Neural cell (in vitro differentiated cells): ENCODE measurements at regions not wholly inside any gene's neighbourhood (a gene's known extent, or its start where the extent isn't known, plus 50 kb on each side); places are given as distances from the start of the nearest gene placed in this dataset.

Source experiments
- H2AFZ ChIP-seq: fragments of 200-600, 300-800 bp; sonication (generic), shearing (Covaris generic); 2 replicates; pipeline ENCODE4 v1.6.0; 2014; ENCODE audit warnings: low read depth, mild to moderate bottlenecking, antibody characterized with exemption, low read length, moderate library complexity
- H3F3A ChIP-seq: fragments of 200-600 bp; shearing (Covaris generic); 2 replicates; pipeline ENCODE4 v1.6.1; 2016; ENCODE audit warnings: mild to moderate bottlenecking, moderate library complexity, mixed read lengths, antibody characterized with exemption, low read length; ENCODE audit not compliant: insufficient read depth, poor library complexity, severe bottlenecking
- H3K27ac ChIP-seq: fragments of 200-600, 300-800 bp; sonication (generic), shearing (Covaris generic); 2 replicates; pipeline ENCODE4 v1.5.1; 2014; ENCODE audit warnings: mild to moderate bottlenecking, low read length, moderate library complexity
- H3K27me3 ChIP-seq: fragments of 300-800, 200-600 bp; sonication (generic), shearing (Covaris generic); 2 replicates; pipeline ENCODE4 v1.6.0; 2014; ENCODE audit warnings: mild to moderate bottlenecking, low read depth, low read length, moderate library complexity; ENCODE audit not compliant: insufficient read depth
- H3K36me3 ChIP-seq: fragments of 300-800, 200-600 bp; sonication (generic), shearing (Covaris generic); 2 replicates; pipeline ENCODE4 v1.5.1; 2014; ENCODE audit warnings: mild to moderate bottlenecking, antibody characterized with exemption, low read length, moderate library complexity; ENCODE audit not compliant: insufficient read depth
- H3K4me2 ChIP-seq: fragments of 300-800, 200-600 bp; sonication (generic), shearing (Covaris generic); 2 replicates; pipeline ENCODE4 v1.6.0; 2014; ENCODE audit warnings: mild to moderate bottlenecking, low read length
- H3K4me3 ChIP-seq: fragments of 300-800, 200-600 bp; sonication (generic), shearing (Covaris generic); 2 replicates; pipeline ENCODE4 v1.5.1; 2014; ENCODE audit warnings: mild to moderate bottlenecking, low read length, moderate library complexity
- H3K79me2 ChIP-seq: fragments of 200-600 bp; shearing (Covaris generic); replicated peaks from 2 replicates; pipeline ENCODE4 v1.6.0; 2014; ENCODE audit warnings: mild to moderate bottlenecking, low read length, moderate library complexity; ENCODE audit not compliant: insufficient read depth
- H3K9ac ChIP-seq: fragments of 300-800, 200-600 bp; sonication (generic), shearing (Covaris generic); 2 replicates; pipeline ENCODE4 v1.6.1; 2016; ENCODE audit warnings: mild to moderate bottlenecking, low read length, mixed read lengths
- H3K9me2 ChIP-seq: fragments of 200-600 bp; shearing (Covaris generic); 2 replicates; pipeline ENCODE4 v1.6.1; 2016; ENCODE audit warnings: mild to moderate bottlenecking, low read length, mixed read lengths; ENCODE audit not compliant: insufficient read depth
- H3K9me3 ChIP-seq: fragments of 200-600, 300-800 bp; sonication (generic), shearing (Covaris generic); 2 replicates; pipeline ENCODE4 v1.6.1; 2016; ENCODE audit warnings: mild to moderate bottlenecking, mixed run types, low read length, moderate library complexity, mixed read lengths
- H4K20me1 ChIP-seq: fragments of 200-600 bp; shearing (Covaris generic); 2 replicates; pipeline ENCODE4 v1.6.1; 2016; ENCODE audit warnings: mild to moderate bottlenecking, mixed run types; ENCODE audit not compliant: insufficient read depth
- EP300 ChIP-seq: fragments of 450-650 bp; conservative IDR thresholded peaks from 2 replicates; pipeline ENCODE4 v1.6.1; 2014; ENCODE audit warnings: antibody characterized with exemption, mild to moderate bottlenecking, moderate library complexity; ENCODE audit not compliant: poor library complexity, severe bottlenecking
- EZH2 ChIP-seq: fragments of 200-600, 300-800 bp; shearing (Covaris generic), sonication (generic); IDR thresholded peaks from 2 replicates; pipeline ENCODE4 v1.6.1; 2014; ENCODE audit warnings: antibody characterized with exemption, low read length, borderline replicate concordance, mild to moderate bottlenecking; ENCODE audit not compliant: insufficient read depth, poor library complexity, severe bottlenecking
- MXI1 ChIP-seq: fragments of 450-650 bp; conservative IDR thresholded peaks from 2 replicates; pipeline ENCODE4 v1.6.1; 2014; ENCODE audit warnings: antibody characterized with exemption, mild to moderate bottlenecking; ENCODE audit not compliant: poor library complexity, severe bottlenecking
- POLR2AphosphoS5 ChIP-seq: IDR thresholded peaks from 2 replicates; pipeline ENCODE4 v1.6.1; 2012
- RAD21 ChIP-seq: fragments of 450-650 bp; conservative IDR thresholded peaks from 2 replicates; pipeline ENCODE4 v1.6.1; 2014; ENCODE audit warnings: antibody characterized with exemption, mild to moderate bottlenecking, moderate library complexity
- SMC3 ChIP-seq: fragments of 450-650 bp; conservative IDR thresholded peaks from 2 replicates; pipeline ENCODE4 v1.6.1; 2014; ENCODE audit warnings: antibody characterized with exemption, mild to moderate bottlenecking, moderate library complexity; ENCODE audit not compliant: poor library complexity
- TAF1 ChIP-seq: IDR thresholded peaks from 2 replicates; pipeline ENCODE4 v1.6.1; 2012; ENCODE audit warnings: low read depth
- TF ChIP-seq, protein P1 (sequence below): fragments of 450-650 bp; IDR thresholded peaks from 2 replicates; pipeline ENCODE4 v1.5.1; 2014; ENCODE audit warnings: antibody characterized with exemption, mild to moderate bottlenecking, moderate library complexity; ENCODE audit not compliant: poor library complexity, severe bottlenecking
- TF ChIP-seq, protein P2 (sequence below): IDR thresholded peaks from 2 replicates; pipeline ENCODE4 v1.6.1; 2012; ENCODE audit warnings: borderline replicate concordance

DNA sequence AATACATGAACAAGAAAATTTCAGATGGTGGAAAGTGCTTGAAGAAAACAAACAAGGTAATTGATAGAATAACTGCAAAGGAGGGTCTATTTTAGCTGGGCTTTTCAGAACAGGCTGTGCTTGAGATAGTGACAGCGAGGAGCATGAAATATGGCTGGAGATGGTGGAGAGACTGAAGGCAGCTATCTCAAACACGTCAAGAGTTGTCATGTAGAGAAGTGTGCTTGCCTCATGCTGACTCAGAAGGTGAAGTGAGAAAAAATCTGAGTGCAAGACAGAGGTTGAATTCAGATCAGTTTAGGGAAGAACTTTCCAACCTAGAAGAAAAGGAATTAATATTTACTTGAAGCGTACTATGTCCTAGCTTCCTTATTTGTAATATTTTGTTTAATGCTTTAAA is 115.5 kb upstream of the RANBP3L start:
- no peaks in the 10 kb centered on the region for H3K79me2 ChIP-seq
- H3K9me2 ChIP-seq, result no peaks in the 10 kb centered on the region
- H3K9me3 ChIP-seq, result no peaks in the 10 kb centered on the region
- TF ChIP-seq TAF1, result no peak
- no peak overlapping the region for H3K4me3 ChIP-seq
- no peak overlapping the region for H2AFZ ChIP-seq
- H4K20me1 ChIP-seq, result no peaks in the 10 kb centered on the region
- no peak overlapping the region for H3K9ac ChIP-seq
- H3K27me3 ChIP-seq, result no peaks in the 10 kb centered on the region
- H3F3A ChIP-seq, result no peaks in the 10 kb centered on the region
- H3K27ac ChIP-seq, result no peak overlapping the region
- H3K4me2 ChIP-seq, result no peak overlapping the region
- H3K36me3 ChIP-seq, result no peaks in the 10 kb centered on the region

DNA sequence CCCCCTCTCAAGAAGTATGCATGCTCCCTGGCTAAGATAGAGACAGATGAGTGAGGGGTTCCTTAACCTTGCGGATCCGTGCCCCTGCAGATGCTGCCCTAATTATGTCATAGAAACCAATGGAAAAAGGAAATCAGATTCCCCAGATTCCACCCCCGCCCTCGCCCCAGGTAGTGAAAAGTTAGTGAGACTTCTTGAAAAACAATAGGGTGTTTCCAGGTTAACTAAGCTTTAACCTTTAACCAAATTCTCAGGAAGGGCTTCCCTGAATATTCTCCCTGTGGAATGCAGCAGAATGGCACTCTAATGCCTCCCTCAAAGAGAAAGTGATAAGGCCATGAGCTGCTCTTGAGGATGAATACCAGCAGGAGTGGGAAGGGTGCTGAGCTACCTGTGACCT is 116.0 kb upstream of the RANBP3L start:
- Histone ChIP-seq H3K27ac (no peak overlapping the region), H3K79me2 (no peaks in the 10 kb centered on the region), H3K4me3 (no peak overlapping the region), H3K9me2 (no peaks in the 10 kb centered on the region), H3K27me3 (no peaks in the 10 kb centered on the region), H4K20me1 (no peaks in the 10 kb centered on the region), H3K4me2 (no peak overlapping the region), H2AFZ (no peak overlapping the region), H3K36me3 (no peaks in the 10 kb centered on the region), H3K9me3 (no peaks in the 10 kb centered on the region), H3F3A (no peaks in the 10 kb centered on the region), H3K9ac (no peak overlapping the region)
- TF ChIP-seq TAF1 (no peak), MXI1 (no peak), EP300 (no peak), RAD21 (no peak), EZH2 (no peak), POLR2AphosphoS5 (no peak), SMC3 (no peak)
- TF ChIP-seq, protein P1, sequence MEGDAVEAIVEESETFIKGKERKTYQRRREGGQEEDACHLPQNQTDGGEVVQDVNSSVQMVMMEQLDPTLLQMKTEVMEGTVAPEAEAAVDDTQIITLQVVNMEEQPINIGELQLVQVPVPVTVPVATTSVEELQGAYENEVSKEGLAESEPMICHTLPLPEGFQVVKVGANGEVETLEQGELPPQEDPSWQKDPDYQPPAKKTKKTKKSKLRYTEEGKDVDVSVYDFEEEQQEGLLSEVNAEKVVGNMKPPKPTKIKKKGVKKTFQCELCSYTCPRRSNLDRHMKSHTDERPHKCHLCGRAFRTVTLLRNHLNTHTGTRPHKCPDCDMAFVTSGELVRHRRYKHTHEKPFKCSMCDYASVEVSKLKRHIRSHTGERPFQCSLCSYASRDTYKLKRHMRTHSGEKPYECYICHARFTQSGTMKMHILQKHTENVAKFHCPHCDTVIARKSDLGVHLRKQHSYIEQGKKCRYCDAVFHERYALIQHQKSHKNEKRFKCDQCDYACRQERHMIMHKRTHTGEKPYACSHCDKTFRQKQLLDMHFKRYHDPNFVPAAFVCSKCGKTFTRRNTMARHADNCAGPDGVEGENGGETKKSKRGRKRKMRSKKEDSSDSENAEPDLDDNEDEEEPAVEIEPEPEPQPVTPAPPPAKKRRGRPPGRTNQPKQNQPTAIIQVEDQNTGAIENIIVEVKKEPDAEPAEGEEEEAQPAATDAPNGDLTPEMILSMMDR, result no peak
- TF ChIP-seq, protein P2, sequence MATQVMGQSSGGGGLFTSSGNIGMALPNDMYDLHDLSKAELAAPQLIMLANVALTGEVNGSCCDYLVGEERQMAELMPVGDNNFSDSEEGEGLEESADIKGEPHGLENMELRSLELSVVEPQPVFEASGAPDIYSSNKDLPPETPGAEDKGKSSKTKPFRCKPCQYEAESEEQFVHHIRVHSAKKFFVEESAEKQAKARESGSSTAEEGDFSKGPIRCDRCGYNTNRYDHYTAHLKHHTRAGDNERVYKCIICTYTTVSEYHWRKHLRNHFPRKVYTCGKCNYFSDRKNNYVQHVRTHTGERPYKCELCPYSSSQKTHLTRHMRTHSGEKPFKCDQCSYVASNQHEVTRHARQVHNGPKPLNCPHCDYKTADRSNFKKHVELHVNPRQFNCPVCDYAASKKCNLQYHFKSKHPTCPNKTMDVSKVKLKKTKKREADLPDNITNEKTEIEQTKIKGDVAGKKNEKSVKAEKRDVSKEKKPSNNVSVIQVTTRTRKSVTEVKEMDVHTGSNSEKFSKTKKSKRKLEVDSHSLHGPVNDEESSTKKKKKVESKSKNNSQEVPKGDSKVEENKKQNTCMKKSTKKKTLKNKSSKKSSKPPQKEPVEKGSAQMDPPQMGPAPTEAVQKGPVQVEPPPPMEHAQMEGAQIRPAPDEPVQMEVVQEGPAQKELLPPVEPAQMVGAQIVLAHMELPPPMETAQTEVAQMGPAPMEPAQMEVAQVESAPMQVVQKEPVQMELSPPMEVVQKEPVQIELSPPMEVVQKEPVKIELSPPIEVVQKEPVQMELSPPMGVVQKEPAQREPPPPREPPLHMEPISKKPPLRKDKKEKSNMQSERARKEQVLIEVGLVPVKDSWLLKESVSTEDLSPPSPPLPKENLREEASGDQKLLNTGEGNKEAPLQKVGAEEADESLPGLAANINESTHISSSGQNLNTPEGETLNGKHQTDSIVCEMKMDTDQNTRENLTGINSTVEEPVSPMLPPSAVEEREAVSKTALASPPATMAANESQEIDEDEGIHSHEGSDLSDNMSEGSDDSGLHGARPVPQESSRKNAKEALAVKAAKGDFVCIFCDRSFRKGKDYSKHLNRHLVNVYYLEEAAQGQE, result no peak
